ENCODE measurements at regions not wholly inside any gene's neighbourhood (a gene's known extent, or its start where the extent isn't known, plus 50 kb on each side); places are given as distances from the start of the nearest gene placed in this dataset.

GRCh38 chr10:121282264-121282663, 316.0 kb downstream of the FGFR2 start:
- DNase-seq, result no peak

GRCh38 chr10:121282797-121283515, 315.3 kb downstream of the FGFR2 start:
- no peak for DNase-seq

DNA sequence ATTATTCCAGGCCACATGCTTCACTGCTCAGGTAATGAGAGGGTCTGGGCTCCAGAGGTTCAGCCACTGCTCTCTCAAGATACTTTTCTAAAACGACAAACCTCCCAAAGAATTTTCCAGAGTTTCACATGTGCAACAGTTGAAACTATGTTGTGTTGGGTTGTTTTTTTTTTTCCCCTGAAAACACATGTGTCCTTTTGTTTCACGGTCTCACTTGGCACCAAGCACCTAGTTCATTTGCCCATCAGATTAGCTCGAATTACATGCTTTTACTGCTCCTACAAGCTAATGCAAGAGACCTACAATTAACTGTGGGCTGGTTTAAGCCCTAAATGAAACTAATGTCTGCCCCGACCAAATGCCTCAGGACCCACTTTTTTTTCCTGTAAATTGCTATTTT, 313.3 kb downstream of the FGFR2 start:
- DNase-seq, result no peak

DNA sequence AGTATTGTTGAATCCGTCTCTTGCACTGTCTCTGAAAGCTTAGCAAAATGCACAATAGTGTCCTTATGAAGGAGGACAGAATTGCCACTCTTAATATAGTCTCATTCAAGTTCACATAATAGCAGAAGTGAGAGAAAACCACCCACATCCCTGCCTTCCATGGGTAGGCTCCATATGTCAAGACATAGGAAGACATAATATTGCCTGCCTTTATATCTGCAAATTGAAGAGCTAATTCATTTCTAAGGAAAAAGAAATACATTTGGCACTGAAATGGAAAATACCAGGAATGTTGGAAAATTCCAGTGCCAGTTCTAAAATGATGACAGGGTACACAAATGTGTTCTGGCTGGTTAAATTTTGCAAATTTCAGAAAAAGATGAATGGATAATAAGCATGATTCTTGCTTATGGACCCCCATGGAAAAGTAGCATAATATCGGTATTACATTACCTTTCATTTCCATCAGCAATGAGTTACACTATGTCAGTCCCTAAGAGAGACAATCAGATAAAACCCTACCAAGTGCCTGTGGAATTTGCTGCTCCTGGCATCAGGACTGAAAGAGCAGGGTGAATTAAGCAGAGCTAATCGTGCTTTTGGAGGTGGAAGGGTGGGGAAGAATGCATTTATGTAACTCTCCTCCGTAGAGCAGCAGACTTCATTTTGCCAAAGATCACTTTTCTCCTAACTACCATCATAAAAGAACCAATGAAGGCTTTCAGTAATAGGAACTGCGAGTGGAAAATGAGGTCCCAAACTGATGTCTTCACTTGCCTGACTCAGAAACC, 312.6 kb downstream of the FGFR2 start:
- no peak for DNase-seq

GRCh38 chr10:121288011-121288410, 310.2 kb downstream of the FGFR2 start:
- DNase-seq, result no peak

GRCh38 chr10:121288864-121289661, 309.2 kb downstream of the FGFR2 start:
- no peak for DNase-seq

DNA sequence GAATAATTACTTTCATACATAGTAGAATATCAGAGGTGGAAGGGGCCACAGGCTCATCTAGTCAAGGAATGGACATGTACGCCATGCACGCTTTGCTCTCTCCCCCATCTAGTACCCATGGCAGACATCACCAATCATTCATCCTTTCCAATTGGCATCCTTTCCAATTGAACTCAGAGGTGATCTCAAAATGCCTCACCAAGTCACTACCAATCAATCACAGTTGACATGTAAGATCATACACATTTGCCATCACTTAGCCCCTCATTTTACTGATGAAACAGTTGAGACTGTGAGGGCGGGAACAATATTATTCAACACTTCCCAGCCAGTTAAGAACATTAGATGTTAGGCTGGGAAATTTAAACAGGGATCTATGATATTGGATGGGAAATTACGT, 308.4 kb downstream of the FGFR2 start:
- no peak for DNase-seq

DNA sequence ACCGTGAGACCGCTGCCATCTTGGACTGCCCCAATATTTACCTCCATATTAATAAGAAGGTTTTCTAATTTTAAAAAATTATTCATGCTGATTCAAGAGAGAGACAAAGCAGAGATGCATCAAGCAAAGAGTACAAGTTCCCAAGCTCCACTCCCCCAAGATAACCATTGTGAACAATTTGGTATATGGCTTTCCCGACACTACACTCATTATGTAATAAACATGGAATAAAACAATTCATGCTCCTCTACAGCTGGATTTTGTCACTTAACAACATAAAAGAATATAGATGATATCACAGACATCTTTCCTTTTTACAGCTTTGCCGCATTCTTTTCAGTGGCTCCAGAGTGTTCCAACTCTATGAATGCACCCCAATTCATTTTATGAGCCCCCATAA, 307.6 kb downstream of the FGFR2 start:
- no peak for DNase-seq

GRCh38 chr10:121291376-121291775, 306.9 kb downstream of the FGFR2 start:
- no peak for DNase-seq

GRCh38 chr10:121291823-121292222, 306.4 kb downstream of the FGFR2 start:
- DNase-seq, result no peak

DNA sequence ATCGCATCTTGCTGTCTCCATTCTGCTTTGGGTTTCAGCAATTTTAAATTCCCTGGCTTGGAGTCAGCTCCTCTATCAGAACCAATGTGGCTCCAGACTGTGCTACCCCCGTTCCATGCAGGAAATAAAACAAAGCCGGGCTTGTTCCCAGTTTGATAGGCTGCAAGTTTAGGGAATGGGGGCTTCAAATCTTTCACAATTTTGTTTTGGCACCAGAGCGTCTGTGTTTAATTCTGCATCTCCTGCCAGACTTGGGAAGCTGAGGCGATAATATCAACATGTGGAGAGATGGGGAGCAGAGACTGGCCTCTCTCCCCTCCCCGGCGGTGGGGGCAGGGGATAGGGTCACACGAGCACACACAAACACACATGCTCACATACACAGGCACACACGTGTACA, 305.9 kb downstream of the FGFR2 start:
- DNase-seq, result no peak

GRCh38 chr10:121293110-121293509, 305.1 kb downstream of the FGFR2 start:
- DNase-seq, result no peak

- DNase-seq, result no peak
These were observed 303.6 kb downstream of the FGFR2 start for GRCh38 chr10:121294630-121295029.

DNA sequence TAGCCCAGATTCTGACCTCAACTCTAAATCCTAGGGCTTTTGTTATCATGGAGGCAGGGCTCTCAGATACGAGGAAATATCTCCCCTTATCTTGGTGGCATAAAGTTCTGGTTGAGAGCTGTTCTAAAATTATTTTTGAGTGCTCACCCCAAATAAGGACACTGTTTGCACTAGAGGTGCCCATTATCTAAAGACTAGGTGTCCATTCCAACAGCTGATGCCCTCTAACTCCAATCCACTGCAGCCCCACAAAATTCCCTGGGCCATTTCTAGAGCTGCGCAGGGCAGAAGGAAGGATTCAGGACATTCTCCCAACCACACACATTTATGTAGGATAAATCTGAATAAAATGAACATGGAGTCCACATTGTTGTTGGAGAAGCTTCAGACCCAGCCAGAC, 301.9 kb downstream of the FGFR2 start:
- DNase-seq, result no peak

- DNase-seq, result no peak
These were observed 301.2 kb downstream of the FGFR2 start for GRCh38 chr10:121296881-121297585.

- DNase-seq, result no peak
These were observed 297.5 kb downstream of the FGFR2 start for GRCh38 chr10:121300723-121301122.

GRCh38 chr10:121302541-121303180, 295.6 kb downstream of the FGFR2 start:
- DNase-seq, result no peak

DNA sequence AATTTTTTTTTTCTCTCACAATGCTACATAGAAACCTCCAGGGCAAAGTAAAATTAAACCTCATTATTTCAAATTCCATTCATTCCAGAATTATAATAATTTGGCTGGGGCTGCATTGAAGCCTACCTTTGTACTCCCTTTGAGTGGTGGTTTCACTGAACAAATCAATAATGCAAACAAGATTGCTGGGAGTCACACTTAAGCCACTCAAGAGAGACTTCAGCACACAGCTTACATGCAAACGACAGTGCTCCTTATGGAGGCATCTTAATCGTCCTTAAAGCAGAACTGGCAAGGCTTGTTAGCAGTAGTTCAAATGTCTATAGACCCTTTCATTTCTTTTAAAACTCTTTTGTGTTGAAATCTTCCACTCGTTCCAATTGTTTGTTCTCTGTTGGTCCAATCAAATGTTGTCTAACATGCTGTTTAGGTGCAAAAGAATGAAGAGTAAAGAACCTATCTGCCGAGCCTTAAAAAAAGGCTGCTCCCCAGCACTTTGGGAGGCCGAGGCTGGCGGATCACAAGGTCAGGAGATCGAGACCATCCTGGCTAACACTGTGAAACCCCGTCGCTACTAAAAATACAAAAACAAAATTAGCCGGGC, 294.9 kb downstream of the FGFR2 start:
- DNase-seq, result no peak

GRCh38 chr10:121305066-121305465, 293.2 kb downstream of the FGFR2 start:
- no peak for DNase-seq

DNA sequence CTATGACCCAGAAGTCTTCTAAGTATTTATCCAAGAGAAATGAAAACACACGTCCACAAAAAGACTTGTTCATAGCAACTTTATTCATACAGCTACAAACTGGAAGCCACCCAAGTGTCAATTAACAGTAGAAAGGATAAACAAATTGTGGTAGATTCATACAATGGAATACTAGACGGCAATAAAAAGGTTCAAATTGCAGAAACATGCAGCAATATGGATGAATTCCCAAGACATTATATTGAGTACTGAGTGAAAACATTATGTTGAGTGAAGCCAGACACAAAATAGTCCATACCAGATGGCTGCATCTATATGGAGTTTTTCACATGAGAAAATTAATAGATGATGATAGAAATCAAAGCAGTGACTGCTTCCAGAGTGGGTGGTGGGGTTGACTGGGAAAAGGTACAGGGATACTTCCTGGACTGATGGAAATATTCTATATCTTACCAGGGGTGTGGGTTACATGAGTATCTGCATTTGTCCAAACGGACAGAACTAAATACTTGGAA, 292.0 kb downstream of the FGFR2 start:
- DNase-seq, result no peak

DNA sequence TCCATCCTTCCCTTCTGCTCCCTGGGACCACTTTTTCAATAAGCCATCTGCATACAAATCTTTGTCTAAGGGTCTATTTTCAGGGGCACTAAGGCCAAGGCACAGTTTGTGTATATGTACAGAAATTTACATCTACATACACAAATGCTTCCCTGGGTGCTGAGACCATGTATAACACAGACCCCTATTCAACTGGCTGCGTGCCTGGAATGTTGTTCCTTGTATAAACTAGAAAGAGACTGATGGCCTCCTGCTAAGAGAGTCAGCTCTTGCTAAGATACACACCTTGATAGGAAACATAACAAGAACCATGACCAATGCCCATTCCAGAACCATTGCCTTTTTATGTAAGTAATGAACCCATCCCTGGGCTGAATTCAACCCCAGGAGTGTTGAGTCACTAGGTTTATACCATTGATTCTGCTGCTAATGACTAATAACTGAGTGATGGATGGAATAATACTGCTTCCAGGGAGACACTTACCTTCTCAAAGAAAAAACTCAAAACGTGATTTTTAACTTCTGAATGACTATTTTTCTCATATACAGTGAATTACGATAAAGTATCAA, 290.7 kb downstream of the FGFR2 start:
- DNase-seq, result no peak

All from stimulated activated CD8-positive, alpha-beta memory T cell treated with anti-CD3 and anti-CD28 coated beads, Interleukin-4, amount 100 ng/mL, for 48 hours (primary cell).